ENCODE measurements at regions not wholly inside any gene's neighbourhood (a gene's known extent, or its start where the extent isn't known, plus 50 kb on each side); places are given as distances from the start of the nearest gene placed in this dataset.

GRCh38 chrX:125826774-125827451 is 339.2 kb downstream of the DCAF12L2 start:
- no peak overlapping the region for H3K27ac ChIP-seq (ENCODE audit: extremely low read depth, low read depth, low read length)
- no peaks in the 10 kb centered on the region for H3K4me1 ChIP-seq (ENCODE audit: control insufficient read depth, insufficient read depth, low read length)
- no peak for TF ChIP-seq GLIS2 (tag by site-specific recombination; IDR thresholded peaks at IDR 0.05)
- no peak for TF ChIP-seq ZNF10 (tag by site-specific recombination; IDR thresholded peaks at IDR 0.05)
- TF ChIP-seq ZNF544 (tag by site-specific recombination; IDR thresholded peaks at IDR 0.05), result no peak
- no peak for TF ChIP-seq ZNF600 (tag by site-specific recombination; IDR thresholded peaks at IDR 0.05)
- no peak for TF ChIP-seq ZNF16 (tag by site-specific recombination; IDR thresholded peaks at IDR 0.05; ENCODE audit: low read depth)
- no peak for TF ChIP-seq ZNF571 (tag by site-specific recombination; IDR thresholded peaks at IDR 0.05)
- no peak for TF ChIP-seq ZNF132 (tag by site-specific recombination; IDR thresholded peaks at IDR 0.05; ENCODE audit: borderline replicate concordance)
- TF ChIP-seq ZNF645 (tag by site-specific recombination; IDR thresholded peaks at IDR 0.05), result no peak
- TF ChIP-seq ZNF514 (tag by site-specific recombination; IDR thresholded peaks at IDR 0.05), result no peak
- no peak for TF ChIP-seq ZNF76 (tag by site-specific recombination; IDR thresholded peaks at IDR 0.05; ENCODE audit: borderline replicate concordance, low read depth)
- TF ChIP-seq ZNF558 (tag by site-specific recombination; IDR thresholded peaks at IDR 0.05), result no peak
- no peak for TF ChIP-seq ZNF148 (tag by site-specific recombination; IDR thresholded peaks at IDR 0.05; ENCODE audit: borderline replicate concordance)
- TF ChIP-seq ZNF202 (tag by site-specific recombination; IDR thresholded peaks at IDR 0.05; ENCODE audit: borderline replicate concordance), result no peak
- TF ChIP-seq ZBTB11 (tag by site-specific recombination; conservative IDR thresholded peaks at IDR 0.05; ENCODE audit: low read depth), result no peak
- no peak for TF ChIP-seq ZNF48 (tag by site-specific recombination; IDR thresholded peaks at IDR 0.05)
- TF ChIP-seq ZNF211 (tag by site-specific recombination; IDR thresholded peaks at IDR 0.05; ENCODE audit: low read depth), result no peak
- no peak for TF ChIP-seq ZNF24 (tag by site-specific recombination; IDR thresholded peaks at IDR 0.05)
- no peak for TF ChIP-seq ZIC2 (tag by site-specific recombination; IDR thresholded peaks at IDR 0.05)
- TF ChIP-seq KLF9 (tag by site-specific recombination; IDR thresholded peaks at IDR 0.05; ENCODE audit: low read depth), result no peak
- TF ChIP-seq ZFP37 (tag by site-specific recombination; IDR thresholded peaks at IDR 0.05), result no peak
- POLR2A ChIA-PET, result no interaction called here
- CTCF ChIA-PET, result interaction anchor here (1.2 kb wide), 1 partner anchor 11 kb away, joined by 4 read pairs; no protein-coding TSS in a partner anchor
- no peaks in the 10 kb centered on the region for H3K9me3 ChIP-seq (ENCODE audit: control insufficient read depth, insufficient read depth, low read depth, low read length)
- H3K36me3 ChIP-seq (ENCODE audit: control insufficient read depth in 2 of 2, insufficient read depth in 1 of 2, low read length in 2 of 2), result no peaks in the 10 kb centered on the region
- H3K4me3 ChIP-seq (ENCODE audit: low read depth, low read length), result no peak overlapping the region
